ENCODE measurements at regions not wholly inside any gene's neighbourhood (a gene's known extent, or its start where the extent isn't known, plus 50 kb on each side); places are given as distances from the start of the nearest gene placed in this dataset.
"Not testable (repeated sequence)": the region's sequence is repeated elsewhere in the genome, so short reads cannot be mapped to it uniquely, and the experiment has no call there.

- no peak overlapping the region for H3K4me3 ChIP-seq
- intact Hi-C loops (cut with DNase I; ENCODE audit: low total_unique reads): no loop called here
- no peaks in the 10 kb centered on the region for H3K9me3 ChIP-seq
- peaks cover 0 to 7% (median 0%) of the 10 kb centered on the region in 6 donors for H3K4me1 ChIP-seq
- no peaks in the 10 kb centered on the region for H3K36me3 ChIP-seq
- H3K27ac ChIP-seq: no peak overlapping the region
- H3K27me3 ChIP-seq (replicated peaks in 1 of 7): no peaks in the 10 kb centered on the region
- DNase-seq: no peak
- TF ChIP-seq POLR2A (IDR thresholded peaks at IDR 0.05): no peak
- TF ChIP-seq CTCF (IDR thresholded peaks at IDR 0.05 in 8 of 11, conservative IDR thresholded peaks at IDR 0.05 in 3 of 11): no peak
- TF ChIP-seq POLR2AphosphoS5 (IDR thresholded peaks at IDR 0.05): no peak
- WGBS, 5 donors: 74 to 91% (median 86%) methylated on average over 4 of the region's 4 CpGs
Observed at GRCh38 chr4:81673961-81674360, 202.3 kb upstream of the RASGEF1B start.

DNA sequence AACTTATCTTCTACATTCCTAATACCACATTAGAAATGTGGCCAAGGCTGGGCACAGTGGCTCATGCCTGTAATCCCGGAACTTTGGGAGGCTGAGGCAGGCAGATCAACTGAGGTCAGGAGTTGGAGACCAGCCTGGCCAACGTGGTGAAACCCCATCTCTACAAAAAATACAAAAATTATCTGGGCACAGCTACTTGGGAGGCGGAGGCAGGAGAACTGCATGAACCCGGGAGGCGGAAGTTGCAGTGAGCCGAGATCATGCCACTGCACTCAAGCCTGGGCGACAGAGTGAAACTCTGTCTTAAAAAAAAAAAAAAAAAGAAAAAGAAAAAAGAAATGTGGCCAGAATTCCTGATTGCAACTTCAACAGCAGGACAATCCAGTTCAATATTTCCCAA lies 196.6 kb upstream of the RASGEF1B start:
- intact Hi-C loops (cut with DNase I; ENCODE audit: low total_unique reads): not testable (repeated sequence)

DNA sequence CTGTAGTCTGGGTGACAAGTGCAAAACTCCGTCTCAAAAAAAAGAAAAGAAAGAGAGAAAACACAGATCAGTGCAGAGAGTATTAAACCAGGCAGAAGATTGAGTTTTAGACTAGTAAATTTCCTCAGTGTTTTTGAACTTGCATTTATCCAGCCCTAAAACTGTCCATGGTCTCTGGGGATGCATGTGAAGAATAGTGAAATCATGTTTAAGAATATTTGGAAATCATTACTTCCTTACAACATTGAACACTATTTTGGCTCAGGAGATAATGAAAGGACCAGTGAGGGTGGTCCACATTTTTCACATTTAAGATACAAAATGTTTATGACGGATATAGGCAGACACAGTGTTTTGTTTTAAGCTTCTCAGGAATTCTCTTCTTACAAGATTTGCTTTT lies 195.8 kb upstream of the RASGEF1B start:
- DNase-seq: no peak
- Histone ChIP-seq H3K36me3 (no peaks in the 10 kb centered on the region), H3K9me3 (no peaks in the 10 kb centered on the region), H3K4me1 (no peaks in the 10 kb centered on the region), H3K27me3 (replicated peaks in 1 of 7) (no peaks in the 10 kb centered on the region), H3K27ac (no peak overlapping the region), H3K4me3 (no peak overlapping the region)
- intact Hi-C loops (cut with DNase I; ENCODE audit: low total_unique reads): no loop called here
- TF ChIP-seq POLR2A (IDR thresholded peaks at IDR 0.05) (no peak), CTCF (IDR thresholded peaks at IDR 0.05 in 8 of 11, conservative IDR thresholded peaks at IDR 0.05 in 3 of 11) (no peak), POLR2AphosphoS5 (IDR thresholded peaks at IDR 0.05) (no peak)
- 84 to 94% (median 92%) methylated on average over 2 of the region's 2 CpGs for WGBS, 5 donors

More for the DNA sequence above, 196.6 kb upstream of the RASGEF1B start:
- 71 to 88% (median 83%) methylated on average over 7 of the region's 7 CpGs for WGBS, 5 donors
- H3K27ac ChIP-seq; H3K27me3 ChIP-seq (replicated peaks in 1 of 7); DNase-seq; H3K36me3 ChIP-seq; H3K9me3 ChIP-seq; H3K4me3 ChIP-seq; H3K4me1 ChIP-seq: not testable (repeated sequence)

DNA sequence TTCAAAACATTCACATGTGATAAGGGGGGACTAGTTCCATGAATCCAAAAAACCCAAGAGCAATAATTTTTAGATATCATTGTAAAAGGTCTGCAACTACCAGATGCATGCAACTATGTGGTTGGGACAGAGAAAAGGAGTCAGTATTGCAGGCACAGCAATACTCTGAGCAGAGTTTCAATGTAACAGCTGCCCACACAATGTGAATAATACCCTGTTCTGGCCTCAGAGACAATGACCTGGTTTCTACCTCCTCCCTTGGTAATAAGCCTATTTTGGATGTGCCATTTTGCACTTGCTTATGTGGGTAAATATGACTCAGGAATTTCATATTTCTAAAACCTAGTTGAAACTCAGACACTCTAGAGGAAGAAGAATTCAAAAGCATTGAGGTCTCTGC lies 194.8 kb upstream of the RASGEF1B start:
- intact Hi-C loops (cut with DNase I; ENCODE audit: low total_unique reads): no loop called here
- H3K4me3 ChIP-seq: no peak overlapping the region
- DNase-seq: no peak
- TF ChIP-seq POLR2A (IDR thresholded peaks at IDR 0.05) (no peak), POLR2AphosphoS5 (IDR thresholded peaks at IDR 0.05) (no peak), CTCF (IDR thresholded peaks at IDR 0.05 in 8 of 11, conservative IDR thresholded peaks at IDR 0.05 in 3 of 11) (no peak)
- no peaks in the 10 kb centered on the region for H3K9me3 ChIP-seq
- no peaks in the 10 kb centered on the region for H3K27me3 ChIP-seq (replicated peaks in 1 of 7)
- no peaks in the 10 kb centered on the region for H3K4me1 ChIP-seq
- H3K36me3 ChIP-seq: no peaks in the 10 kb centered on the region
- H3K27ac ChIP-seq: no peak overlapping the region

- DNase-seq: no peak
- intact Hi-C loops (cut with DNase I; ENCODE audit: low total_unique reads): no loop called here
- Histone ChIP-seq H3K27me3 (replicated peaks in 1 of 7) (no peaks in the 10 kb centered on the region), H3K4me3 (no peak overlapping the region), H3K4me1 (no peaks in the 10 kb centered on the region), H3K9me3 (no peaks in the 10 kb centered on the region), H3K36me3 (no peaks in the 10 kb centered on the region), H3K27ac (no peak overlapping the region)
- 93 to 100% (median 95%) methylated on average over 1 of the region's 1 CpG for WGBS, 5 donors
- TF ChIP-seq CTCF (IDR thresholded peaks at IDR 0.05 in 8 of 11, conservative IDR thresholded peaks at IDR 0.05 in 3 of 11) (no peak), POLR2AphosphoS5 (IDR thresholded peaks at IDR 0.05) (no peak), POLR2A (IDR thresholded peaks at IDR 0.05) (no peak)
Observed at GRCh38 chr4:81665649-81666048, 193.9 kb upstream of the RASGEF1B start.

Data from spleen (tissue), 11 donors.